HG02870 (cell line): ENCODE measurements at regions not wholly inside any gene's neighbourhood (a gene's known extent, or its start where the extent isn't known, plus 50 kb on each side); places are given as distances from the start of the nearest gene placed in this dataset.

Source experiments
- ATAC-seq: cut with Tn5 transposase; IDR thresholded peaks from one replicate; pipeline ENCODE4 v1.9.1; 2021; ENCODE audit warnings: mild to moderate bottlenecking, moderate library complexity; ENCODE audit not compliant: unreplicated experiment

GRCh38 chr6:164013480-164014208, 599.1 kb downstream of the QKI start:
- no peak for ATAC-seq

DNA sequence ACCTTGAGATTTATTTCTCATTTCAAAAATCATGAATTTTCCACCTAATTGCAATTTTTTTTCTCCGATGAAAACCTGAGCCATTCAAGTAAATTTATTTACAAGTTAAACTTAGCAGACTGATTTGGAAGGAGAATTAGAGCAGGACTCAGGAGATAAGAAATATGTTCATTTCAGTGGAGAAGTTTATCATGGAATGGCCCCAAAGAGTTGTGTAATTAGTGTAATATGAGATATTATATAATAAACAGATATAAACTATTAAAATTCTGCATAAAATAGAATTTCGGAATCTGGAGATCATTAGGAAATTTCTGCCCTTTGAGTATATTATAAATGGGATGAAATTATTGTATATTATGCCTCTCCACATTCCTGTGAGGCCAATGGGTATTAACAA, 596.8 kb downstream of the QKI start:
- ATAC-seq: no peak

DNA sequence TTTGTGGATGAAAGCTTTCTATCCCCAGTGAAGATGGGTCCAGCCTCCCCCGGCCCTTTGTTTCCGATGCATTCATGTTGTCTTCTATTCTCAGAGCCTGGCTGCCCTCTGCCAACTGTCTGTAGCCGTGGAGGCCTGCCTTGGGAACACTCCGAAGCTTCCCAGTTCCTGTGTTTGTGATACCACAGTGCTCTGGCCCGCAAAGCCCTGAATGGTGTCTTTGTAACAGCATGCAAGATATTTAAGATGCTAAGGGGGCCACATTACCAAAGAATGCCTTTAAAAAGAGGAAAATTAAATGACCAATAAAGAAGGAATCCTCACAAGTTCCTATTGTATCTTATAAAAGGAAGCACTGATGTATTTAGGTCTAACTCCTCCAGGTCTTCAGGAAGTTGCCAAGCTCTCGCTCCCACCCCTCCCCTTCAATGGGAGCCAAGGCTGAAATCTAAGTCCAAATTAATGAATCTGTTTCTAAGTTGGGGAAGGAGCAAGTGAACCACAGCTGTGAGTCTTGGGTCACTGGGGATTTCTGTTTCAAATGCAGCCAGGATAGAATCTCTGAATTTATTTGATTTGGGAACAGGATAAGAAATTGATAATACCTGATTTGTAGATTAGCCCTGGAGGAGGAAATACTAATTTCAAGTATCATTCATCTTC, 596.1 kb downstream of the QKI start:
- ATAC-seq: no peak

DNA sequence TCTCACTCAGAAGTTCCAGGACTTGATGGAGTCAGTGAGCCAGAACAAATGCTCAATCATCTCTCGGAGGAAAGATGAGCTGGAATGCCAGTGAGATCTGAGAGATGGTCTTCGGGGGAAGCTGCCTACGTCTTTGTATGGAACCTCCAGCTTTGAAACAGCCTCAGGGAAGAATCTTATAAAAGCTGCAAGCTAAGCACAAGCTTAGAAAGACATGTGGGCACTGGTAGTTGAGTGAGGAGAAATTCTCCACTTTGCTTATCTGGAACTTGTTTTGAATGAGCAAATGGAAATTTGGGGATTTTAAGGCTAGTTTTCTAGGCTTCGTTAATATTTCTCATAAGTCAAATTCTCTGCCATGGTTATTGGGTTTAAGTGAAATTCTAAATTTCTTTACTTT, 594.4 kb downstream of the QKI start:
- ATAC-seq: no peak

- ATAC-seq: no peak
Observed at GRCh38 chr6:164007881-164008280, 593.4 kb downstream of the QKI start.

DNA sequence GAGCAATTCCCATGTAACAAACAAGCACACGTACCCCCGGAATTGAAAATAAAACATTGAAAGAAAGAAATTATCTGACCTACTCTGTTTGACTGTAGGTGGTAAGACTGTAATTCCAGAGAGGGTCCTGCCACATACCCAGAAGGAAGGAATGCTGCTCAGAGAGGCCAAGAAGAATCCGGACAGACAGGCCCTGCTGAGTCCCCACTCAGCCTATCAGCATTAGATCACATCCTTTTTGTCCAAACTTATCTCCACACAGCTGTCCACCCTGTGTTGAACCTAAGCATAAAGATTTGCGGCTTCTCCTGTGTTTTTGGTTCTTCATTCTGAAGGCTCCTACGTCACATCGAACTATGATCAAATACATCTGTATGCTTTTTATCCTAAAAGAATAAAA, 591.9 kb downstream of the QKI start:
- no peak for ATAC-seq

GRCh38 chr6:164005004-164005711, 590.6 kb downstream of the QKI start:
- ATAC-seq: no peak

- ATAC-seq: no peak
Observed at GRCh38 chr6:164000276-164000675, 585.8 kb downstream of the QKI start.

DNA sequence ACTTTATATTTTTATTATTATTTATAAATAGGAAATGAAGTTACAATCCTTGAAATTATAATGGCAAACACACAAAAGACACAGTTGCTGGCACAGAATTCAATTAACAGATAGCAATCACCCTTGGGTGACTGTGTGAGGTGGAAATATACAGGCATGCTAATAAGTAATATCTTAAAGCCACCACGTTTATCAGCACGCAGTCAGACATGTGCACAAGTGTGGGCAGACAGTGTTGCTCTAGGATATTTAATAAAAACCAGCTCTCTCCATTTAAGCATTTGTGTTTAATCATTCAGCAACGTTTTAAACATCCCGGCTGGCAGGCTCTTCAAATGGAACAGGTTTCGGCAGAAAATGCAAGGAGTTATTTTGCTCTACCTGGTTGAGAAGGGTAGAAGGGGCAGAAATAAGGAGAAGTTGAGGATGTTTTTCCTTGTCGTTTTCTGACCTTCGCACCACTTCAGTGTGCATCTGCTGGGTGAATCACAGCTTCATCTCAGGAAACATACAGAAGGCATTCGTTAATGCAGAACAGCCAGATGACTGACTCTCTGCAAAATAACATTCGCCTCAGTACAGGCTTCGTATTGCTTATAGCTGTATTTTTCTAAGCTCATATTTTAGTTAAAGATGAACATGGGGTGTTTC, 585.1 kb downstream of the QKI start:
- no peak for ATAC-seq

GRCh38 chr6:163998496-163998895, 584.0 kb downstream of the QKI start:
- no peak for ATAC-seq

DNA sequence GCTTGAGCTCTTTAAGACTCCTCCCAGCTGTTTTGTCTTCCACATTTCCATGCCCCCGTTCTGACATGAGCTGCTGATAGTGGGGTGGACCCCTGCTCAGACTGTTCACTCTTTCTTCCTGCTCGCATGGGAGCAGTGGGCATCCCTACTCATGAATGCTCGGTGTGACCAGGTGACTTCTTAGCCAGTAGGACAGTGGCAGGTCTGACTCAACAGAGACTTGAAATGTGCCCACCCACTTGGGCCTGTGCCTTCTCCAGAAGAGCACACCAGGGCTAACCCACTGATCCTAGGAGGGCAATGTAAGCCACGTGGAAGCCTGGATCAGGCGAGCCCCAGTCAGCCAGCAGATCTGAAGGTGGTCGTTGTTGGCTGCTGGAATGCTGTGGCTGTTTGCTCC, 582.0 kb downstream of the QKI start:
- no peak for ATAC-seq

- no peak for ATAC-seq
Observed at GRCh38 chr6:163994566-163994965, 580.0 kb downstream of the QKI start.

DNA sequence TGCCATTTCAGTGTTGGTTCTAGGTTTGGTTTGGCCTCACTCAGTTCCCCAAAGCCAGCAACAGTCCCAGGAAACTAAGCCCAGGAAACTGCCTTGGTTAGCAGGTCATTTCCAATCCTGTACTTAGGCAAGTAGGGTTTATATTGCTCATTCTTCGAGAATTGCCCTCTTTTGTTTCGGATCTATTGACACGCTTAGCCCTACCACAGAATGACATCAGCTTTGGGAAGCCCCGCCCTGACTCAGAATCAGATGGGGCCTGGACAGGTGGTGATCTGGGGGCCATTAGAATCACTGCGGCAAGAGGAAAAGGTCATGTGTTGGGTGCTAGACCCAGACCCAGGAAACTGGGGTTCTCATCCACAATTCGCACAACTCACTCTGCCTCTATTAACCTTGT, 578.2 kb downstream of the QKI start:
- no peak for ATAC-seq

DNA sequence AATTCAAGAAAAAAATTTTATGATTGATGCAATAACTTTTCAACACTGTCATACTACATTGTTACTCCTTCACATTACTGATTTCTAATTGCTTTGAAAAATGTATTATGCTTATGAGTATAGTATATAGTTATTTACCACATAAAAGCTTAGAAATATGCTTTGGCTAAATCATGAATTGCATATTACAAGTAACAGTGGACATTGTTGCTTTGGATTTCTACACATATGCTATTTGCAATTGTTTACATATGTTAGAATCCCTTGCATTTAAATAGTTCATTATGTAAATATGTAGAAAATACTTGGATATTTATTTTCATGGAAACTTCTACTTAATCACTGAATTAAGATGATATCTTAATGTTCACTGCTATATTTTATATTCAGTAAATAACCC, 577.5 kb downstream of the QKI start:
- ATAC-seq: no peak

GRCh38 chr6:163991321-163991720, 576.8 kb downstream of the QKI start:
- ATAC-seq: no peak

DNA sequence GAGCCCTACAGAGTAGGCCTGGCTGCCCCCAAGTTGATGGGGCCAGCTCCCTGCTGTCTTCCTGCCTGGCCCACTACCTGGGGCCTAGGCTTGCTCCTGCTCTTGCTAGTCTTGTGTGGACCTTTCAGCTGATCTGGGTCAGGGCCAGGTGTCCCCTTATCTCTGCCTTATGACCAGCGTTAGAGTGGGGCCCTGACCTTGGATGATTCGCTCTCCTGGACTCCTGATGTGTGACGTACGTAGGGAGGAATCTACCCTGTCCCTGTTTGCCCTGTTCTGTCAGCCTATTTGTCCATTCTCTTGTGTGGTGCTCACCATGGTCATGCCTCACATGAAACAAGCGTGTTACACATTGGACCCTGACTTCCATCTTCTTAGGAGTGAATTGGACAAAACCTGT, 571.8 kb downstream of the QKI start:
- ATAC-seq: no peak

- ATAC-seq: no peak
Observed at GRCh38 chr6:163985710-163986109, 571.2 kb downstream of the QKI start.

DNA sequence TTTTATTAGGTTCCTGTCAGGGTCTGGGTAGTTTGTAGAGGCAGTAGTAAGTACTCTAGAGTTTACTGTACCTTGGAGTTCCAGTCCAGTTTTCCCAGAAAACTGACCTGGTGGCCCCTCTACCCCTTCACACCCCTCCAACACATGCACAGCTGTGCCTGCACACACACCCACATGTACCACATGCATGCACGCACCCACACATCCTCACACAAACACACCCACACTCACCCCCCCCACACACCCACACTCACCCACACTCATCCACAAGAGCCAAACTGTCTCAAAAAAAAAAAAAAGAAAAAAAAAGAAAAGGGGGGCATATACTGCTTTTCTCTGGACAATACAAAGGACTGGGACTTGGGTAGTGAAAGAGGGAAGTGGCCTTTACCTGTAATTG, 570.5 kb downstream of the QKI start:
- ATAC-seq: no peak

DNA sequence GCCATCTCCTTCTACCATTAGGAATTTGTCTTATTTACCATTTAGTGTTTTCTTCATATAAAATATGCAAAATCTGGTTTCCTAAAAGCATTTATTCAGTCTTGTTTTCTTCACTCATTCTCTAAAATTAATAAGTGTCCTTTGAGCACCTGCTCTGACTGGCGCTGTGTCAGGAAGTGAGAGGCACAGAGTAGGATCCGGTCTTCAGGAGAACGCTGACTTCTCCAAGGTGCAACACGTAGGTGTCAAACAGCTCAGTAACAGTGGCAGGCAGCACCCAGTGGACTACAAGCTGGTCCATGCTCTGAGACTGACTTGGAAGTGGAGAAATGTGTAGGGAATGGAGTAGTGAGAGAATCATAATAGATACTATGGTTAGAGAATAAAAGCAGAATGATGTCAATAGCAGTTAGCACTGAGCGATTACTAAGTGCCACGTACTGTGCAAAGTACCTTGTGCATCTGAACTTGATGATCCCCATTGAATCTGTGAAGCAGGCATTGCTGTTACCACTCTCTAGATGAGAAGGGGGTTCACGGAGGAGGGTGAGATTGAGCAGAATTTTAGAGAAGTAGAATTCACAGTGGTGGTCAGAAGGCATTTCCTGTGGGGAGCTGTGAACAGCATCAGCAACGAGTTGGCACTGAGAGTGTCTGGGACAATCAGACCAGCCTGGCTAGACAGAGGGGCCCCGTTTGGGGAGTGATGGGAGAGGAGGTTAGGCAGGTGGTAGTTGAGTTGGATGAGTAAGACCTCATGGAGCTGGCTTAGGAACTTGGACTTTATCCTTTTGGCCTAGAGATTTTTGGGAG, 569.8 kb downstream of the QKI start:
- peak; percentile 44 for ATAC-seq

DNA sequence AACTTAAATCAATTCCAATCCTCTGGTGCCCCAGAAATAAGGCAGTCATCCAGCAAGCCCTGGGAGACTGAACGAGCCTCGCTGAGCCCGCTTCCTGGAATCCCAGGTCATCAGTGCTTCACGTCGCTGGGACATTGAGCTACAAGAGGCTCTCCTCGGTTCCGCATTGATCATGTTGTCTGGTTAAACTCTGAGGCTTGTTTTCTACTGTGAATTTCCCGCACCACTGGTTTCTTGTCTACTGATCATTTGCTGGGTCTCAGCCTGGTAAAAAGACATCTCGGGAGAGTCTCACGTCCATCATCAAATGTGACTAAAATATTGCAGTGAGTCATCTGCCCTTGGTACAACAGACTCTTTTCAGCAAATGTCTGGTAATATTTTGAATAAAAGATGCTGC, 569.2 kb downstream of the QKI start:
- no peak for ATAC-seq

DNA sequence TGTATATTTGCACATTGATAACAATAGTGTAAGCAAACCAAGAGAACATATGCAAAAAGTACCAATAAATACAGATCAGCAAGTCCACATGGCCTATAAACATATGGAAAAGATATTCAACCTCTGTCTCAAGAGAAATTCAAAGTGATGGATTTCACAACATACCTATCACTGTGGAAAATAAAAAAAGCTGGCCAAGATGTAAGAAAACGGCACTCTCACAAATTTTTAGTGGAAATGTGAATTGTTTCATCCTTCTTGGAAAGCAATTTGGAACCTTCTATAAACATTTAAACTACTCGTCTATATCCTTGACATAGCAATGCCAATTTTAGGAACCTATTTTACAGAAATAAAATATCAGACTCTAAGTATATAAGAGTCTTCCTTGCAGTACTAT, 559.8 kb downstream of the QKI start:
- ATAC-seq: no peak
